WTC11 (cell line): ENCODE measurements at regions not wholly inside any gene's neighbourhood (a gene's known extent, or its start where the extent isn't known, plus 50 kb on each side); places are given as distances from the start of the nearest gene placed in this dataset.

Source experiments
- ATAC-seq: fragments of 200-7000 bp; cut with Tn5 transposase; 2 replicates; pipeline ENCODE4 v1.10.0; 2021; ENCODE audit warnings: mild to moderate bottlenecking, moderate library complexity
- CTCF ChIA-PET: fragments of 300-600 bp; sonication (Branson Sonifier 250); formaldehyde crosslinking; loops from one replicate; lab custom pipeline; 2021; ENCODE audit warnings: antibody characterized with exemption; lab: Charles Lee
- POLR2A ChIA-PET: fragments of 350-600 bp; sonication (Branson Sonifier 250); formaldehyde crosslinking; loops from one replicate; lab custom pipeline; 2021; ENCODE audit warnings: antibody characterized with exemption; lab: Charles Lee
- DNase-seq: peaks from one replicate; pipeline ENCODE4 v3.0.0; 2021; ENCODE audit warnings: low spot score
- H3K27ac Mint-ChIP-seq: 2 replicates; pipeline ENCODE4 v1.8.0; 2021; ENCODE audit warnings: mixed read lengths
- H3K27me3 Mint-ChIP-seq: 2 replicates; pipeline ENCODE4 v1.8.0; 2021; ENCODE audit warnings: low read depth, mild to moderate bottlenecking, moderate library complexity, mixed read lengths
- H3K36me3 Mint-ChIP-seq: 2 replicates; pipeline ENCODE4 v1.8.0; 2021; ENCODE audit warnings: mixed read lengths
- H3K4me1 Mint-ChIP-seq: 2 replicates; pipeline ENCODE4 v1.8.0; 2022; ENCODE audit warnings: mixed read lengths
- H3K4me3 Mint-ChIP-seq: 2 replicates; pipeline ENCODE4 v1.8.0; 2021; ENCODE audit warnings: mild to moderate bottlenecking, moderate library complexity, mixed read lengths
- H3K9me3 Mint-ChIP-seq: 2 replicates; pipeline ENCODE4 v1.8.0; 2021; ENCODE audit warnings: mixed read lengths
- CBFB ChIP-seq: sonication (generic); formaldehyde crosslinking; IDR thresholded peaks from 2 replicates; pipeline ENCODE4 v1.8.1; 2022; ENCODE audit warnings: mild to moderate bottlenecking, low read depth, missing genetic modification reagents
- CREM ChIP-seq: sonication (generic); formaldehyde crosslinking; IDR thresholded peaks from 2 replicates; pipeline ENCODE4 v1.8.1; 2022; ENCODE audit warnings: mild to moderate bottlenecking, missing genetic modification reagents, moderate library complexity
- ELF4 ChIP-seq: sonication (generic); formaldehyde crosslinking; IDR thresholded peaks from 2 replicates; pipeline ENCODE4 v1.8.1; 2022; ENCODE audit warnings: low read depth, mild to moderate bottlenecking, moderate library complexity, missing genetic modification reagents
- FOXP1 ChIP-seq: sonication (generic); formaldehyde crosslinking; IDR thresholded peaks from 2 replicates; pipeline ENCODE4 v1.8.0; 2022; ENCODE audit warnings: missing genetic modification reagents, mild to moderate bottlenecking, moderate library complexity, borderline replicate concordance
- IRF2 ChIP-seq: sonication (generic); formaldehyde crosslinking; IDR thresholded peaks from 2 replicates; pipeline ENCODE4 v1.8.0; 2022; ENCODE audit warnings: low read depth, missing genetic modification reagents, borderline replicate concordance
- JAZF1 ChIP-seq: fragments of 250-450 bp; sonication (Bioruptor Pico); IDR thresholded peaks from 2 replicates; pipeline ENCODE4 v1.9.0; 2021; ENCODE audit warnings: moderate library complexity, mild to moderate bottlenecking, inconsistent platforms
- NR1H2 ChIP-seq: sonication (generic); formaldehyde crosslinking; IDR thresholded peaks from 2 replicates; pipeline ENCODE4 v1.9.0; 2021; ENCODE audit warnings: mild to moderate bottlenecking, moderate library complexity, missing genetic modification reagents
- PRRX2 ChIP-seq: fragments of 250-450 bp; sonication (Bioruptor Pico); IDR thresholded peaks from 2 replicates; pipeline ENCODE4 v1.8.0; 2021; ENCODE audit warnings: mild to moderate bottlenecking
- RELA ChIP-seq: sonication (generic); formaldehyde crosslinking; IDR thresholded peaks from 2 replicates; pipeline ENCODE4 v1.8.1; 2022; ENCODE audit warnings: missing genetic modification reagents, mild to moderate bottlenecking, borderline replicate concordance
- RORB ChIP-seq: fragments of 250-450 bp; sonication (Bioruptor Pico); IDR thresholded peaks from 2 replicates; pipeline ENCODE4 v1.9.0; 2021; ENCODE audit warnings: mild to moderate bottlenecking
- SP1 ChIP-seq: sonication (generic); formaldehyde crosslinking; conservative IDR thresholded peaks from 2 replicates; pipeline ENCODE4 v1.8.1; 2022; ENCODE audit warnings: missing genetic modification reagents
- TEAD1 ChIP-seq: sonication (generic); formaldehyde crosslinking; IDR thresholded peaks from 2 replicates; pipeline ENCODE4 v1.8.0; 2022; ENCODE audit warnings: mild to moderate bottlenecking, missing genetic modification reagents
- TP53 ChIP-seq: sonication (generic); formaldehyde crosslinking; IDR thresholded peaks from 2 replicates; pipeline ENCODE4 v1.8.1; 2023; ENCODE audit warnings: mild to moderate bottlenecking, missing genetic modification reagents
- ZNF121 ChIP-seq: sonication (generic); formaldehyde crosslinking; IDR thresholded peaks from 2 replicates; pipeline ENCODE4 v1.8.0; 2023; ENCODE audit warnings: missing genetic modification reagents
- ZNF138 ChIP-seq: sonication (generic); formaldehyde crosslinking; conservative IDR thresholded peaks from 2 replicates; pipeline ENCODE4 v1.8.1; 2022; ENCODE audit warnings: mild to moderate bottlenecking, moderate library complexity, missing genetic modification reagents
- ZNF232 ChIP-seq: sonication (generic); formaldehyde crosslinking; IDR thresholded peaks from 2 replicates; pipeline ENCODE4 v1.8.0; 2022; ENCODE audit warnings: mild to moderate bottlenecking, missing genetic modification reagents
- ZNF416 ChIP-seq: fragments of 250-450 bp; sonication (Bioruptor Pico); IDR thresholded peaks from 2 replicates; pipeline ENCODE4 v1.9.0; 2021; ENCODE audit warnings: mild to moderate bottlenecking, inconsistent platforms
- TF ChIP-seq, protein P1 (sequence below): fragments of 250-450 bp; sonication (Bioruptor Pico); IDR thresholded peaks from 2 replicates; pipeline ENCODE4 v1.9.0; 2021; ENCODE audit warnings: mild to moderate bottlenecking
- TF ChIP-seq, protein P2 (sequence below): sonication (generic); formaldehyde crosslinking; IDR thresholded peaks from 2 replicates; pipeline ENCODE4 v1.8.0; 2022; ENCODE audit warnings: mild to moderate bottlenecking, missing genetic modification reagents
- TF ChIP-seq, protein P3 (sequence below): sonication (generic); formaldehyde crosslinking; IDR thresholded peaks from 2 replicates; pipeline ENCODE4 v1.8.1; 2022; ENCODE audit warnings: mild to moderate bottlenecking, missing genetic modification reagents, moderate library complexity, borderline replicate concordance
- TF ChIP-seq, protein P4 (sequence below): sonication (generic); formaldehyde crosslinking; conservative IDR thresholded peaks from 2 replicates; pipeline ENCODE4 v1.8.1; 2022; ENCODE audit warnings: mild to moderate bottlenecking, missing genetic modification reagents

GRCh38 chr21:15190412-15190811 is 125.6 kb upstream of the NRIP1 start:
- H3K27me3 Mint-ChIP-seq, result no peaks in the 10 kb centered on the region
- ATAC-seq (no peak), DNase-seq (no peak)
- no peak for TF ChIP-seq CBFB
- TF ChIP-seq FOXP1 (CRISPR knock-in tag), result no peak
- TF ChIP-seq ZNF232, result no peak
- no peak for TF ChIP-seq CREM (CRISPR knock-in tag)
- no peak for TF ChIP-seq JAZF1 (CRISPR knock-in tag)
- TF ChIP-seq TEAD1 (CRISPR knock-in tag), result no peak
- no peak for TF ChIP-seq RELA (CRISPR knock-in tag)
- TF ChIP-seq TP53 (CRISPR knock-in tag), result no peak
- TF ChIP-seq, protein P1, sequence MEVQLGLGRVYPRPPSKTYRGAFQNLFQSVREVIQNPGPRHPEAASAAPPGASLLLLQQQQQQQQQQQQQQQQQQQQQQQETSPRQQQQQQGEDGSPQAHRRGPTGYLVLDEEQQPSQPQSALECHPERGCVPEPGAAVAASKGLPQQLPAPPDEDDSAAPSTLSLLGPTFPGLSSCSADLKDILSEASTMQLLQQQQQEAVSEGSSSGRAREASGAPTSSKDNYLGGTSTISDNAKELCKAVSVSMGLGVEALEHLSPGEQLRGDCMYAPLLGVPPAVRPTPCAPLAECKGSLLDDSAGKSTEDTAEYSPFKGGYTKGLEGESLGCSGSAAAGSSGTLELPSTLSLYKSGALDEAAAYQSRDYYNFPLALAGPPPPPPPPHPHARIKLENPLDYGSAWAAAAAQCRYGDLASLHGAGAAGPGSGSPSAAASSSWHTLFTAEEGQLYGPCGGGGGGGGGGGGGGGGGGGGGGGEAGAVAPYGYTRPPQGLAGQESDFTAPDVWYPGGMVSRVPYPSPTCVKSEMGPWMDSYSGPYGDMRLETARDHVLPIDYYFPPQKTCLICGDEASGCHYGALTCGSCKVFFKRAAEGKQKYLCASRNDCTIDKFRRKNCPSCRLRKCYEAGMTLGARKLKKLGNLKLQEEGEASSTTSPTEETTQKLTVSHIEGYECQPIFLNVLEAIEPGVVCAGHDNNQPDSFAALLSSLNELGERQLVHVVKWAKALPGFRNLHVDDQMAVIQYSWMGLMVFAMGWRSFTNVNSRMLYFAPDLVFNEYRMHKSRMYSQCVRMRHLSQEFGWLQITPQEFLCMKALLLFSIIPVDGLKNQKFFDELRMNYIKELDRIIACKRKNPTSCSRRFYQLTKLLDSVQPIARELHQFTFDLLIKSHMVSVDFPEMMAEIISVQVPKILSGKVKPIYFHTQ, result no peak
- TF ChIP-seq ZNF121 (CRISPR knock-in tag), result no peak
- ChIA-PET POLR2A (no interaction called here), CTCF (no interaction called here)
- no peak overlapping the region for H3K27ac Mint-ChIP-seq
- no peaks in the 10 kb centered on the region for H3K36me3 Mint-ChIP-seq
- peaks cover 8% of the 10 kb centered on the region for H3K9me3 Mint-ChIP-seq
- H3K4me1 Mint-ChIP-seq, result peaks cover 8% of the 10 kb centered on the region
- H3K4me3 Mint-ChIP-seq, result no peak overlapping the region

DNA sequence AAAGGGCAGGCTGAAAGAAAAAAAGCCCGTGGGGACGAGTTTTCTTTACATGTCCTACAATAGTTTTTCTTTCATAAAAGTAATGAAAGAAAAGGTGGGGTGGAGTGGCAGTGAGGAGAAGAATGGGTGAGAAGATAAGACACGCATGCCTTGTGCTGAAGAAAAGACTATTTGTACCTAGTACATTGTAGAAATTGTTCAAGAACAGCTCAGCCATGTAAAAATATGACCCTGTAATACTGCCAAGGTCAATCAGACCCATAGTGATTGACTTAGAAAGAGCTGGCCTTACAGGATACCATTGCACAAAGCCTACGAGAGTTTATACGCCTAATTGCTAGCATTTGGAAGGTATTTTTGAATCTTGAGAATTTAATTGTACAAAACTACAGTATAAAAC is 126.0 kb upstream of the NRIP1 start:
- Mint-ChIP-seq H3K9me3 (peaks cover 8% of the 10 kb centered on the region), H3K4me1 (peaks cover 8% of the 10 kb centered on the region), H3K4me3 (no peak overlapping the region), H3K27ac (no peak overlapping the region), H3K36me3 (no peaks in the 10 kb centered on the region), H3K27me3 (no peaks in the 10 kb centered on the region)
- POLR2A ChIA-PET, result no interaction called here
- DNase-seq (no peak), ATAC-seq (no peak)
- TF ChIP-seq, protein P2, sequence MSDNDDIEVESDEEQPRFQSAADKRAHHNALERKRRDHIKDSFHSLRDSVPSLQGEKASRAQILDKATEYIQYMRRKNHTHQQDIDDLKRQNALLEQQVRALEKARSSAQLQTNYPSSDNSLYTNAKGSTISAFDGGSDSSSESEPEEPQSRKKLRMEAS (CRISPR knock-in tag), result no peak
- TF ChIP-seq, protein P3, sequence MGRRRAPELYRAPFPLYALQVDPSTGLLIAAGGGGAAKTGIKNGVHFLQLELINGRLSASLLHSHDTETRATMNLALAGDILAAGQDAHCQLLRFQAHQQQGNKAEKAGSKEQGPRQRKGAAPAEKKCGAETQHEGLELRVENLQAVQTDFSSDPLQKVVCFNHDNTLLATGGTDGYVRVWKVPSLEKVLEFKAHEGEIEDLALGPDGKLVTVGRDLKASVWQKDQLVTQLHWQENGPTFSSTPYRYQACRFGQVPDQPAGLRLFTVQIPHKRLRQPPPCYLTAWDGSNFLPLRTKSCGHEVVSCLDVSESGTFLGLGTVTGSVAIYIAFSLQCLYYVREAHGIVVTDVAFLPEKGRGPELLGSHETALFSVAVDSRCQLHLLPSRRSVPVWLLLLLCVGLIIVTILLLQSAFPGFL (CRISPR knock-in tag), result no peak
- TF ChIP-seq NR1H2 (CRISPR knock-in tag), result no peak
- no peak for TF ChIP-seq ZNF416 (CRISPR knock-in tag)
- TF ChIP-seq, protein P4, sequence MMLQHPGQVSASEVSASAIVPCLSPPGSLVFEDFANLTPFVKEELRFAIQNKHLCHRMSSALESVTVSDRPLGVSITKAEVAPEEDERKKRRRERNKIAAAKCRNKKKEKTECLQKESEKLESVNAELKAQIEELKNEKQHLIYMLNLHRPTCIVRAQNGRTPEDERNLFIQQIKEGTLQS, result no peak
- TF ChIP-seq ZNF138 (CRISPR knock-in tag), result no peak
- TF ChIP-seq RORB (CRISPR knock-in tag), result no peak
- TF ChIP-seq IRF2 (CRISPR knock-in tag), result no peak
- TF ChIP-seq TP53 (CRISPR knock-in tag), result no peak
- TF ChIP-seq ELF4, result no peak
- CTCF ChIA-PET, result no interaction called here

GRCh38 chr21:15191342-15191741 is 126.5 kb upstream of the NRIP1 start:
- no peaks in the 10 kb centered on the region for H3K36me3 Mint-ChIP-seq

More at GRCh38 chr21:15191342-15191741, 126.5 kb upstream of the NRIP1 start:
- POLR2A ChIA-PET, result no interaction called here
- CTCF ChIA-PET, result no interaction called here
- DNase-seq (no peak), ATAC-seq (no peak)
- no peak overlapping the region for H3K27ac Mint-ChIP-seq
- H3K4me1 Mint-ChIP-seq, result peaks cover 8% of the 10 kb centered on the region
- H3K9me3 Mint-ChIP-seq, result peaks cover 8% of the 10 kb centered on the region
- no peaks in the 10 kb centered on the region for H3K27me3 Mint-ChIP-seq
- H3K4me3 Mint-ChIP-seq, result no peak overlapping the region
- TF ChIP-seq SP1 (CRISPR knock-in tag) (no peak), PRRX2 (CRISPR knock-in tag) (no peak), RELA (CRISPR knock-in tag) (no peak)
- TF ChIP-seq, all 79 proteins: peak for 0
